Suppressor macrophage (primary cell): ENCODE measurements at regions not wholly inside any gene's neighbourhood (a gene's known extent, or its start where the extent isn't known, plus 50 kb on each side); places are given as distances from the start of the nearest gene placed in this dataset.
"Not testable (repeated sequence)": the region's sequence is repeated elsewhere in the genome, so short reads cannot be mapped to it uniquely, and the experiment has no call there.

Experiments
- DNase-seq, 4 experiments: peaks; one replicate each; pipeline ENCODE4 v3.0.0-alpha.2; 2020 to 2022

DNA sequence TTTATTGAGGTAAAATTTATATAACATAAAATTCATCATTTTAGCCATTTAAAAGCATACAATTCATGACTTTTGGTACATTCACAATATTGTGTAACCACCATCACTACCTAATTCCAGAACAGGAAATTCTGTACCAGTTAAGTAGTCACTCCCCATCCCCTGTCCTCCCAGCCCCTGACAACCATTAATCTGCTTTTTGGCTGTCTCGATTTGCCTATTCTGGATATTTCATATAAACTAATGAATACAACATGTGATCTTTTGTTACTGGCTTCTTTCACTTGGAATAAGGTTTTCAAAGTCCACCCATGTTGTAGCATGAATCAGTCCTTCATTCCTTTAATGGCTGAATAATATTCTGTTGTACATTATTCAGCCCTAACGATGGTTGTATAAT is 115.6 kb upstream of the KLF14 start:
- DNase-seq: no peak

DNA sequence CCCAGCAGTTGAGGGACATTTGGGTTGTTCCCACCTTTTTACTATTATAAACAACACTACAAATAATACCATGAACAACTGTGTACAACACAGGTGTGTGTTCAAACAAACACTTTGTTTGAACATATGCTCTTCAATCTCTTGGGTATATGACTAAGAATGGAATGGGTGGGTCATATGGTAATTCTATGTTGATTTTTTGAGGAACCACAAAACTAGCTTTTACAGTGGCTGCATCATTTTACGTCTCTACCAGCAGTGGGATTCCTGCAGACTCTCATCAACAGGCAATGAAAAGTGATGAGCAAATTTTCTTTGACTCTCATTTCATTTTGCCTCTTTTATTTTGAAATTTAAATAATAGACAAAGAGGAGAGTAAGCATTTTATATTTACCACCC is 116.9 kb upstream of the KLF14 start:
- DNase-seq: no peak

DNA sequence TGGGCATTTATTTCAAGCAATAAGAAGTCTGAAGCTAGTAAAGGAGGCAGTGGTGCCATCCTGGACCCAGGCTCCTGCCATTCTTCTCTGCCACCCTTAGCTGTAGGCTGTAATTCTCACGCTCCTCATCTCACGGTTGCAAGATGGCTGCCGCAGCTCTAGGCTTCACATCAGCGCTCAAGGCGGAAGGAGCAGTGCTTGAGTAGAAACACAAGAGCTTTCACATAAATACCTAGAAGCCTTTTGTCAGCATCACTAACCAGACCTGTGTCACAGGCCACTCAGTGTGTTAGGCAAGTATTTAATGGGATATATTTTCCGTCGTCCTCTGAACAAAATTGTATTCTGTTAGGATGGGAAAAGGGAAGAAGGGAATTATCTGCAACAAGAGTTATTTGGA is 118.9 kb upstream of the KLF14 start:
- DNase-seq: no peak

DNA sequence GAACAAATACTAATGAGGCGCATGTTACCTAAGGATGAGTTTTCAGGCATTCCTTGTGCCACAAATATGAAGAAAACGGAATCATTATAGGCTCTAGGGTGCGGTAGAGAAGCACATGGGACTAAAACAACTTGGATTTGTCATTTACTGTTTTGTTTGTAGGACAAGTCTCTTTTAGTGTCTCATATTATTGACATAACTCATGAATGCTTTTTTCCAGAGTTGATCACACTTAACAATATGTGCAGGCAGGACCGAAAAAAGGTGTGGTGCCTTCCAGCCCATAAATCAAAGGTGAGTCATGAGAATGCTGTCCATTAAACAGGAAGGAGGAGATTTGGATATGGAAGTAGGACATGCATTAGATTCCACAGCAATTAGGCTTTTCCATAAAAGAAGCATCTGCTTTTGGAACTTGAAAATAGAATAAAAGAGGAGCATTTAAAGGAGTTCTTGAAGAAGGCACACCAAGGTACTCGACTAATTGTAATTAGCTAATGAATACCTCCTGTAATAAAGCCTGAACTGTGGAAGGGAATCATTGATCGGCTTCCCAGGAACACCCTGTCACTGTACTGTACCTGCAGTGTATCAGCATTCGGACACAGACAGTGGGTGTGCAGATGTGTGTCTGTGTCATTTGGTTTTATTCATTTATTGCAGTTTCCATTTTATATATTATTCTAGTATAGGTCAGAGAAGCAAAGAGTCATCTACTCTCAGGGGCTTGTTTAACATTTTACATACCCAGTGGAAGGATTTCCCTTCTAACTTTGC is 119.7 kb upstream of the KLF14 start:
- DNase-seq: no peak

DNA sequence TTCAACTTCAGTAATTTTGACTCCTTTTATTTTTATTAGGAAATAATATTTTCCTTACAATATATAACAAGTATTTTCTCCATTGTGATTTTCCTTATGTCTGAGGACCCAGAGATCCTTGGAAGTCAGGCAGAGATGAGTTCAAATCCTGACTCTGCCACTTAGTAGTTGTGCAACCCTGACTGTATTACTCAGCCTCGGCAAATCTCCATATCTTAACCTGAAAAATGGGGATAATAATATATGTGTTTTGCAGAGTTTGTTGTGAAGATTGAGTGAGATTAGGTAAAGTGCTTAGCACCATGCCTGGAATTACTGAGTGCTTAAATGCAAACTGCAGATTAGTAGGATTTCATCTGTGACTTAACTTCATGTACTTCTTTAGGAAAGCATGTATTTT is 120.5 kb upstream of the KLF14 start:
- DNase-seq: no peak

DNA sequence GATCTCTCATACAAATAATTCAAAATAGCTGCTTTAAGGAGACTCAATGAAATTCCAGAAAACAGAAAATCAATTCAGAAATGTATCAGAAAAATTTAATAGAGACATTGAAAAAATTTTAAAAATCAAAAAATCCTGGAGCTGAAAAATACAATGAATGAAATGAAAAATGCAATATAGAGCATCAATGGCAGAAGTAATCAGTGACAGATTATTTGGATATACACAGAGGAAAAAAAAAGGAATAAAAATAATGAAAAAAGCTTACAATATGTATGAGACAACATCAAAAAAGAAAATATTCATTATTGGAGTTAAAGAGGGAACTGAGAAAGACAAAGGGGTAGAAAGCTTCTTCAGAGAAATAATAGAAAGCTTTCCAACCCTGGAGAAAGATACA is 122.9 kb upstream of the KLF14 start:
- no peak for DNase-seq

DNA sequence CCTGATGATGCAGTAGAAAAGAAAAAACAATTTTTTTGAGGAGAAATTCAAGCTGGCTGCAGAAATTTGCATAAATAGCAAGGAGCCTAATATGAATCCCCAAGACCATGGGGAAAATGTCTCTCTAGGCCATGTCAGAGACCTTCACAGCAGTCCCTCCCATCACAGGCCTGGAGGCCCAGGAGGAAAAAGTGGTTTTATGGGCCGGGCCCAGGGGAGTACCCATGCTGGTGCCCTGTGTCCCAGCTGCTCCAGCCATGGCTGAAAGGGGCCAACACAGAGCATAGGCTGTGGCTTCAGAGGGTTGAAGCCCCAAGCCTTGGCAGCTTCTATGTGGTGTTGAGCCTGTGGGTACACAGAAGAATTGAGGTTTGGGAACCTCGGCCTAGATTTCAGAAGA is 126.8 kb upstream of the KLF14 start:
- not testable (repeated sequence) for DNase-seq

DNA sequence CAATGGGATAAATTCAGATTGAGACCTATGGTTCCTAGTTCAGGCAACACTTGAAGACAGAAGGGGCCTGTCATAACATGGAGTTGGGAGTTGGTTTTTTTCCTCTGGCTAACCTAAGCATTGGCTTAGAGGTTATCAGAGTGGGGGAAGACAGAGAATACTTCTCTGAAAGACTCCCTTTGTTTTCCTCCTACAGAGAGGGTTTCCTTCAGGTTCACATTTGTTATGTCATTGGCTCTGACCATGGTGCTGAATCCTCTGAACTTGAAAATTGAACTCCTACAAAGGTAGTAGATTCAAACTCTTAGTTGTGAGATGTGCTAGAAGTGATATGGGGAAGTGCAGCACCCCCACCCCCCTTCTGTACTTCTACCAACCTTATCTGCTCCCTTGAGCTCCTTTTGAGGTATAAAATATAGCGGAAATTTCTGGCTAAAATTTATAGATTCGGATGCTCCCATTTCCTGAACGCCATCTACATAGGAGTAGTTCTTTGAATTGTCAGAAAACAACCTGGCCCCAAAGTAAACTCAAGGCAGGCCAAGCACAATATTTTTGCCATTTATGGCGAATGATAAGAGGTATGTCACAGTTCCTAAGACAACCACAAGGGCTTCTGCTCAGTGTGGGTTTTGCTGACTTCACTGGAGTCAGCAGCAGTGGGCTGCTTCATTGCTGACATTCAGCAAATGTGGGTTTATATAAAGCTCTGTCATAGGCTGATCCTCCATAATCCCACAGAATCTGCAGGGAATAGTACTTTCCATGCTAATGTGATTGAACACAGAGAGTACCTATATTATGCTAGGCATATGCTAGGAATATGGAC is 131.6 kb upstream of the KLF14 start:
- peak in 3 of 4 experiments; percentile 20 to 40 (median 27) for DNase-seq

DNA sequence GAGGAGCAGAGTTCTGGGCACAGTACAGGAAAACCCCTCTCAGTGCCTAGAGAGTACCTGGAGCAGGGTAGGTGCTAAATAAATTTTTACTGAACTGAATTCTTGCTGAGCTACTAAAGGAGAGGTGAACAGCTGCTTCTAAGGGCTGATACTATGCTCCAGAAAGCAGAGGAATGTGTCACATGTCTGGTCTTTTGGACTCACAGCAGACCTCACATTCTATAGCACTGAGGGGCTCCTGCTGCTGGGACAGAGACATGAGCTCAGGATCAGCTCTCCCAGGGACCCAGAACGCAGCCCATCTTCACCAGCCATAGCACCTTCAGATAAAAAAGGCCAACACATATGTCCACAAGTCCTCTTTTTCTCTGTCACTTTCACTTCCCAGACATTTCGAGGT is 133.0 kb upstream of the KLF14 start:
- no peak for DNase-seq

DNA sequence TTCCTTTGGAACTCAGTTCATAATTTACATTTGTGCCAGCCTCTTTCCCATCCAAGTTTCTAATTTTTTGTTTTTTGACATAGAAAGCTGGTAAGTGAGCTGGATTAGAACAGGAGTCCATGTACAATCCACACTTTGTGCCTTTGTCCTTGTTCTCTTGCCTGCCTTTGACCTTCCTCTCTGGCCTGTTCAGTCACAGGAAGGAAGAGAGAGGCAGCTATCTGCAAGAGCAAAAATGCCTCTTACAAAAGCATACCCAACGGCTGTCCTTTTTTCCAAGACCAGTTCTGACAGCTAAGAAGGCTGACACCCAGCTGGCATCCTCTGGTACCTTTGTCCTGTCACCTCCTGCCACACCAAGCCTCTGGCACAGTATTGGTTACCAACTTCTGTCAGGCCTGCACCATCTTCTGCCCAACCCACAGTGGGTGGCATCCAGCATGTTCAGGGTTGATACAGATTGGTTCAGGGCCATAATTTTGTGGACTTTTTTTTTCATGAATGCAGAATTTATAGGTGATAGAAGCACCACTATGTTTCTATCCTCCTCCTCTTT is 133.7 kb upstream of the KLF14 start:
- no peak for DNase-seq

DNA sequence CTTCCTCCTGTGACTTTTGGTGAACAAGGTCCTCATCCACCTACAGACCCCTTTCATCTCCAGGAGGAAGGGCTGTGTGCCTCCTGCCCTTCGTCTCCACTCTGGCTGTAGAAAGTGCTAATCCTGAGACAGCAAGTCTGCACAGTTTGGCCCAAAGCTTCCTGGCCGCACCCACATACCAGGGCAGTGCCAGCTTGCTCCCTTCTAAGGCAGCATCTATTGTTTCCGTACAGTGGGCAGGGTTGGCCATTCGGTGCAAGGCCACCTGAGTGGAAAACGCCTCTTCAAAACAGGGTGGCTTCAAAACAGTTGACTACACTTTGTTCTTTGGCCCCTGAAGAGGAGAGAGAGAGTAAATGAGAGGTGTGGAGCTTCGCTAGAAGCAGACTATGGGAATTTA is 134.1 kb upstream of the KLF14 start:
- DNase-seq: no peak

DNA sequence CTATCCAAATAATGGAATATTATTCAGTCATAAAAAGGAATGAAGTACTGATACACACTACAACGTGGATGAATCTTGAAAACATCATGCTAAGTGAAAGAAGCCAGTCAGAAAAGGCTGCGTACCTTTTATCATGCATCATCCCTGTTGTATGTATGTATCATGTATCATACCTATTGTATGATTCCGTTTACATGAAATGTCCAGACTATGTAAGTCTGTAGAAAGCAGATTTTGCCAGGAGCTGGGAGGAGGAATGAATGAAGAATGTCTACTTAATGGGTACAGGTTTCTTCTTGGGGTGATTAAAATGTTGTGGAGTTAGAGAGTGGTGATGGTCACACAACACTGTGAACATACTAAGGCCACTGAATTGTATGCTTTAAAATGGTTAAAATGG is 135.9 kb upstream of the KLF14 start:
- DNase-seq: no peak

DNA sequence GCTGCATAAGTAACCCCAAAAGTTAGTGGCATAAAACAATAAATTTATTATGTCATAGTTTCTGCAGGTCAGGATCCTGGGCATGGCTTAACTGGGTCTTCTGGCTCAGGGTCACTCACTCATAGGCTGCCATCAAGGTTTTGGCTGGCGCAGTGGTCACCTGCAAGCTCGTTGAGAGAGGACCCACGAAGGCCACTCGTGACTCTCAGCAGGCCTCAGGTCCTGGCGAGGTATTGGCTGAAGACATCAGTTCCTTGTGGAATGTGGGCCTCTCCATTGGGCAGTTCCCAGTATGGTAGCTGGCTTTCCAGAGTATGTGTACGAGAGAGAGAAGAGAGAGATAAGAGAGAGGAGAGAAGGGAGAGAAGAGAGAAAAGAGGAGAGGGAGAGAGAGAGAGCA is 138.3 kb upstream of the KLF14 start:
- DNase-seq: no peak

DNA sequence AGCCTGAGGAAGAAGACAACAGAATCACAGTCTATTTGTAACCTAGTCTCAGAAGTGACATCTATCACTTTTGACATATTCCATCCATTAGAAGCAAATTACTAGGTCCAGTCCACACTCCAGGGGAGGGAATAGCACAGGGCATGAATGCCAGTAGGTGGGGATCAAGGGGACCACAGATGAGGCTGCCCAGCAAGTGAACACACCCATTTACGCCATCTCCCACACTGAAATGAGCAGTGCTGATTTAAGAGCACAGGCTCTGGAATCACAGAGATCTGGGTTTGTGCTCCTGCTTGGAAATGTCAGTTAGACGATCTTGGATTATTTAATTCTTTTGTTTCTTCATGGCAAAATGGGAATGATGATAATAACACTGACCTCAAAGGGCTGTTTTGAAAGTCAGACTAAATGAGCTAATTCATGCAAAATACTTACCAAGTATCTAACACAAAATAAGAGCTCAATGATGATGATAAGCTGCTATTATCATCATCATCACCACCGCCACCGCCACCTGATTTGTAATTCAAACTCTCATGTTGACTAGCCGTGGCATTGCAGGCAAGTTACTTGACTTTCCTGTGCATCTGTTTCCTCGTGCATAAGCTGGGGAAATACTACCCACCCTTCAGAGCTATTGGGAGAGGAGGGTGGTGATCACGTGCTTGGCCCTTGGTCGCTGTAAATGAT is 138.9 kb upstream of the KLF14 start:
- no peak for DNase-seq

DNA sequence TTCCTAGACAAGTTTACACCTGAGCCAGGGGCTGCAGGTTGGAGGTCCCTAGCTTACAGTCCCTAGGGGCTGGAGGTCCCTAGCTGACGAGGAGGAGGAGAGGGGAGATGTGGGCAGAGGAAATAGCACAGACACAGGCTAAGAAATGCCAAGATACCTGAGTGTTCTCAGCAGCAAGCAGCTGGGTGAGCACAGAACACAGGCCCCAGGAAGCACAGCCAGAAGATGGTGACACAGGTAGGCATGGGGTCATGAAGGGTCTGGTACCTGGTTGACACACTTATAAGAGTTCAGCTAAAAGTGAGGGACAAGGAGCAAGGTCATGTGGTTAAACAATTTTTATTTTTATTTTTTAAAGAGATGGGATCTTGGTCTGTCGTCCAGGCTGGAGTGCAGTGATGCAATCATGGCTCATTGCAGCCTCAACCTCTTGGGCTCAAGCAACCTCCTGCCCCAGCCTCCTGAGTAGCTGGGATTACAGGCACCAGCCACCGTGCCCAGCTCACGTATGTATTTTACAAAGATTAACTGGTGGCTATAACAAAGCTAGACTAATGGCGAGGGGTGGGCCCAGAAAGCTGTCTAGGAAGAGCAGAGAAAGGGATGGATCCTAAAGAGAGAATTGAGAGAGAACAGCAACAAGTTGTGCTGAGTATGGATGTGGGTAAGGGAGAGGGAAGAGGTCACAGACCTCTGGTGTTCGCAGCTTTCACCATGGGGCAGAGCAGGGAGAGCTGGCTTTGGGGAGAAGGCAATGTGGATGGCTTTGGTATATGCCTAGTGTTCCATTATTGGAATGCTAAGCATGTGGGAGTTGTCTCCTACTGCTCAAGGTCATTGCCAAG is 140.3 kb upstream of the KLF14 start:
- DNase-seq: no peak

DNA sequence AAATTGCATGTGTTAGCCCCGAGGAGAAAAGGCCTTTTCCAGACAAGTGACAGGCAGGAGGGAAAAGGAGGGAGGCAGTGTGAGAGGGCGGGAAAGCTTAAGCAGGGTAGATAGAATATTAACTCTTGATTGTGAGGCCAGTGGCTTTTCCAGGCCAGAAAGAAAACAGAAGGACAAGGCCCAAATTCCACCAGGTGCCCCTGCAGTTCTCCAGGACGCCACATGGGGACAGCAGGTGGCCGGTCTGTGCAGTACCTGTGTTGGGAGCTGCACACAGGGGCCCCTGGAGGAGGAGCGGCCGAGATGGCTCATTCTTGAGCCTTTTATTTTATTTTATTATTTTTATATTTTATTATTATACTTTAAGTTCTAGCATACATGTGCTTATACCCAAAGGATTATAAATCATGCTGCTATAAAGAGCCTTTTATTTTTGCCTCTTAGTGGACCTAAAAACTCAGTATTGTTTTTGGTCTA is 141.3 kb upstream of the KLF14 start:
- peak in 1 of 4 experiments; percentile 30 for DNase-seq

DNA sequence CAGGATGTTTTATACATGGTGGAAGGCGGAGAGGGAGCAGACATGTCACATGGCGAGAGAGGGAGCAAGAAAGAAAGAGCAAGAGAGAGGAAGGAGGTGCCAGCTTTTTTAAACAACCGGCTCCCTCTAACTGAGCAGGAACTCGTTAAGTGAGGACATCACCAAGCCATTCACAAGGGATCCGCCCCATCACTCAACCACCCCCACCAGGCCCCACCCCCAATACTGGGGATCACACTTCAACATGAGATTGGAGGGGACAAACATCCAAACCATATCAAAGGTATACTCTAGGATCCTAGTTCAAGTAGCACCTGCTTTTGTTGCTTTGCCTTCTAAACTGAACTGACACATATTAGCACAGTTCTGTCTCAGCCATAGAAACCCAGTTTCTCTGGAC is 141.9 kb upstream of the KLF14 start:
- no peak for DNase-seq

DNA sequence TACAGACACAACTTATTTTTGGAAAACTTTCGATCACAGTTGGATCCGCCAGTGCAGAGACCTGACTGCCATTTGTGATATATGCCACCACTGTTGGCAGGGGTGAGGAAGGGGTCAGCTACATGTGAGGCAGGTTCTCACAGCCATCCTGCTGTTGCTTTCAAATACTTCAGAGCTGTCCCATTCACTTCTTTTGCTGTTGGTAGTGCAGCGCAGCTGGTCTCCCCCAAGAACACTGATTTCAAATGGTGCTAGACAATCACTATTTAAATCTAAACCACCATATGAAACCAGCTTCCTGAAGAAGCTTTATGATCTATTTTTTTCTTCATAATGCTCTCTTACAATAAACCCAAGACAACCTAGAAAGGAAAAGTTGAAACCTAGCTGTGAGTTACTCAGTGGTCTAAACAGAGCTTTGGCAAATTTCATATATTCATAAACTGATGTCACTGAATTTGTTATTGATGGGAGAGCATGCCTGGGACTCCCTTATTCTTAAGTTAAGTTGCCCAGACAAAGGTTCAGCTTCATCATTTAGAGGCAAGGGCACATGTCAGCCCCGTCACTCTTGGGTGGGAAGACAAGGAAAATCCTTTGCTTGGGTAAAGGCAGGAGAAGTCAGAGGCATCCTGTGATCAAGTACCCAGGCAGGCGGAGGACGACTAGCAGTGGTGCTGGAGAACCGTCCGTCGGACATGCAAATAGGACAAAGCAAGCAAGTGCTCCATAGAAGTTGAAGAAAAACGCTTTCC is 143.4 kb upstream of the KLF14 start:
- no peak for DNase-seq

DNA sequence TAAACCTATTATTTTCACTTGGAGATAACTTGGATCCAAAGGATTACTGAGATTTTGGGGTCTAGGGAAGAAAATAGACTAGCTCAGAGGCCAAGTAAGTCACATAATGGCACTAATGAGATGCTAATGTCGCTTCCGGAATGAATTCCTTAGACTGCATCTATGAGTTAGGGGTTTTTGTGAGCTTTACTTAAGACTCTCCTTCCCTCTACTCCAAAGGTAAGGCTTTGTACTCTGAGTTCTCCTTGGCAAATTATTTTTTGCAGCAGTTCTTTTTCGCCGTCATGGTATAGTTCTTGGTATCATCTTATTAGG is 143.9 kb upstream of the KLF14 start:
- no peak for DNase-seq

DNA sequence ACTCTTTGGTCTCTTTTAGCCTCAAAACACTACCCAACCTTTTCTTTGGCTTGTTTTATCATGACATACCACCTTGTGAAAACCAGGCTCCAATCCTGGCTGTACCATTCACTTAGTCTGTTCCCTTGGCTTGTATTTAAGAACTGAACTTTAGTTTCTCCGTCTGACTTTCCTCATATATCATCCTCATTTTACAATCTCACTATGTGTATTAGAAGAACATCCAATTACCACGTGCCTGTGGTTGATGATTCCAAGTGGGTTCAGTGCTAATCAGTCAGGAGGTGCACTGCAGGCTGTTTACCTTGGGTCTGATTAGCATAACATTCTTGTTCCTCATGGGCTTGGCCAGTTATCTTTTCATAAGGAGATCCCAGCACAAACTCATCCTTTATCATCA is 144.8 kb upstream of the KLF14 start:
- no peak for DNase-seq

DNA sequence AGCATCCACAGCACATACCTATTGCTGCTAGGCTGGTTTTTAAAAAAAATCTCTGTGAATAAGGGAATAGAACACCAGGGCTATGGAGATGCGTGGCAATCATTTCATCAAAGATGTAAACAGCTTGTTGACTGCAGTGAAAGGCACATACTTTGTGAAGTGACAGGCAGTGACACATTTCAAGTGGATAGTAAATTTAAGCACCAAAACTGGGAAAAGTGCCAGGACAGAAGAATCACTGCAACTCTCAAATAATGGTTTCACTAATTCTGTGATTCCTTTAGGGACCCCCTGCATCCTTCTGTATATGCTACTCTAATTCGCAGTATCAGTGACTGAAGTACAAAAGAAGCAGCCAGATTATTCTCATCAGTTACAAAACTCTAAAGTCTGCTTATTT is 145.2 kb upstream of the KLF14 start:
- DNase-seq: no peak

DNA sequence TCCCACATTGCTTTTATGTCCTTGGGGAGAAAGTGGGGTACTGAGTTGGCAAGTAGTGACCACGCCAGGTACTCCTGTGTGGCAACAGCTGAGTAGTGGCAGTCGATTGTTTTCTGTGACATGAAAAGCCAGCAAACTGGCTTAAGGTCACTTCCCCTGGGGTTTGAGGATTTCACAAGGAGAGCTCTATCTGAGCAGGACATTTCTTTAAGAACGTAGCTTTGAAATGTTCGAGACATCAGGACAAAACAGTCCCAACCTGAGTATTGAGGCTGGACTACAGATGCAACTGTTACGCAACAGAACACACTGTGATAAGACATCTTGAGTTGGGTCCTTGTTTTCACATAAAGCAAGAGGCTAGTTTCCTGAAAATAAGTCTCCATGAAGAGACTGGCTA is 146.7 kb upstream of the KLF14 start:
- DNase-seq: no peak
